D721Med (cell line): ENCODE measurements at regions not wholly inside any gene's neighbourhood (a gene's known extent, or its start where the extent isn't known, plus 50 kb on each side); places are given as distances from the start of the nearest gene placed in this dataset.

Experiments used
- DNase-seq: peaks from one replicate; pipeline ENCODE4 v3.0.0; 2011; ENCODE audit warnings: low spot score; ENCODE audit not compliant: insufficient read length
- FAIRE-seq: peaks from 2 replicates; lab custom pipeline; 2011; peaks lifted over from hg19 to GRCh38; lab: Jason Lieb, UNC
- TF ChIP-seq, protein P1 (sequence below): IDR thresholded peaks from 2 replicates; pipeline ENCODE4 v1.5.1; 2012; ENCODE audit warnings: mild to moderate bottlenecking, control low read depth; ENCODE audit not compliant: insufficient read depth; ENCODE audit errors: missing control alignments

DNA sequence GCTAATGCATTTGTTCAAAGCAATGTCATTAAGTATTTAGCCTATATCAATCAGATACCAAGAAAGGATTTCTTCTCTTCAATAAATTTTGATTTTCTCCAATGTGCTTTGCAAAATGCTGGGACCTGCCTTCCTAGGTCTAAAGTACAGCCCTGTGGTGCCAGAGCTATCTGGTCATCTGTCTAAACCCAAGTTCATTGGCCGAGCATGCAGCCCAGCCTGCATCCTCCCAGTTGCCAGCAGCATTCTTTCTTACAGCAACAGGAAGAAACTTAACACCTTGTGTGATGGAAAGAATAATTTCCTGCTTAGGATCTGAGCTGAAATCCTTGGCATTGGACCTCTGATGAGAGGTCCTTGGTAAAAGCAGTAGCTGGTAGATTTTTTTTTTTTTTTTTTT lies 310.0 kb downstream of the RBM26 start:
- no peak for DNase-seq
- no peak for FAIRE-seq
- TF ChIP-seq, protein P1, sequence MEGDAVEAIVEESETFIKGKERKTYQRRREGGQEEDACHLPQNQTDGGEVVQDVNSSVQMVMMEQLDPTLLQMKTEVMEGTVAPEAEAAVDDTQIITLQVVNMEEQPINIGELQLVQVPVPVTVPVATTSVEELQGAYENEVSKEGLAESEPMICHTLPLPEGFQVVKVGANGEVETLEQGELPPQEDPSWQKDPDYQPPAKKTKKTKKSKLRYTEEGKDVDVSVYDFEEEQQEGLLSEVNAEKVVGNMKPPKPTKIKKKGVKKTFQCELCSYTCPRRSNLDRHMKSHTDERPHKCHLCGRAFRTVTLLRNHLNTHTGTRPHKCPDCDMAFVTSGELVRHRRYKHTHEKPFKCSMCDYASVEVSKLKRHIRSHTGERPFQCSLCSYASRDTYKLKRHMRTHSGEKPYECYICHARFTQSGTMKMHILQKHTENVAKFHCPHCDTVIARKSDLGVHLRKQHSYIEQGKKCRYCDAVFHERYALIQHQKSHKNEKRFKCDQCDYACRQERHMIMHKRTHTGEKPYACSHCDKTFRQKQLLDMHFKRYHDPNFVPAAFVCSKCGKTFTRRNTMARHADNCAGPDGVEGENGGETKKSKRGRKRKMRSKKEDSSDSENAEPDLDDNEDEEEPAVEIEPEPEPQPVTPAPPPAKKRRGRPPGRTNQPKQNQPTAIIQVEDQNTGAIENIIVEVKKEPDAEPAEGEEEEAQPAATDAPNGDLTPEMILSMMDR = no peak

GRCh38 chr13:79090552-79091124 lies 315.4 kb downstream of the RBM26 start:
- FAIRE-seq = no peak
- DNase-seq = no peak
- TF ChIP-seq, protein P1 = no peak

DNA sequence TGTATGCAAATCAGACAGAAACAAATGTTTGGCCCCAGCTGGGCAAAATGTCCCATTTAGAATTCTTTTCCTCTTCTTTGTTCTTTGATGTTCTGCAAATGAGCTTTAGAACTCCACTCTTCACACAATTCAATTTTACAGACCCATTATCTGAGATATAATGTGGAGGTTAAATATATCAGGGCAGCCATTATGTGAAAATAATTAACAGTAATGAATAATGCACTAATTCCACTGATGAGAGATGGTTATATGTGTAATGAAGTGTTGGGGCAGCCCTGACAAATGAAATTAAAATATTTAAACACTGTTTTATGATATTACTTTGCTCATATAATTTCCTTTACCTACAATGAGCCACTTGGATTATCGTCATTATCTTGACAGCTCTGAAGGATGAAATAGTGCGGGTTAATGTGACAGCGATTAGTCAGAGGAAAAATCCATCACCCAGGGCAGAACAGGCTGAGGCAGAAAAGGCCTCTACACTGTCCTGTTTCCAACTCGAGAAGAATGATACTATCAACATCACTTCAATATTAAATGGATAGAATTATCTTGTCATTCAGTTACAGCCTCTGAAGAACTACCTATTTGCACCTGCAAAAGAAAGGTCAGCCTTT lies 321.1 kb downstream of the RBM26 start:
- DNase-seq (no peak), FAIRE-seq (no peak)
- TF ChIP-seq, protein P1 = no peak

- FAIRE-seq = no peak
- DNase-seq = no peak
- TF ChIP-seq, protein P1 = no peak
These were observed 324.1 kb downstream of the RBM26 start for GRCh38 chr13:79081942-79082341.

DNA sequence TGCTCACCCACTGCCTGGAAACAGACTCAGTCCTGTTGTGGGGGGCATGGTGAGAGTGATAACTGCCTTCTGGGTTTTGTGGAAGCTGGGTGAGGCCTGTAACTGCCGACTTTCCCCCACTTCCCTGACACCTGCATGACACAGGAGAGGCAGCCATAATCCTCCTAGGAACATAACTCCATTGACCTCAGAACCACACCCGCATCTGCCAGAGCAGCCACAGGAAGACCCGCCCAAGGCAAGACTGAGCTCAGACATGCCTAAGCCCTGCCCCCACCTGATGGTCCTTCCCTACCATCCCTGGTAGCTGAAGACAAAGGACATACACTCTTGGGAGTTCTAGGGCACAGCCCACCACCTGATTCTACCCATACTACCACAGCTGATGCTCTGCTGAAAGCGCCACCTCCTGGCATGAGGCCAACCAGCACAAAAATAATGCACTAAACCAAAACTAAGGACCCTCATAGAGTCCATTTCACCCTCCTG lies 326.7 kb downstream of the RBM26 start:
- FAIRE-seq = no peak
- DNase-seq = no peak

GRCh38 chr13:79075703-79076102 lies 330.4 kb downstream of the RBM26 start:
- DNase-seq (no peak), FAIRE-seq (no peak)
- TF ChIP-seq, protein P1 = no peak

More for the DNA sequence above, 326.7 kb downstream of the RBM26 start:
- TF ChIP-seq, protein P1 = no peak
